Liver (tissue), 8 donors: ENCODE measurements at regions not wholly inside any gene's neighbourhood (a gene's known extent, or its start where the extent isn't known, plus 50 kb on each side); places are given as distances from the start of the nearest gene placed in this dataset.

Experiments used
- DNase-seq: peaks from one replicate; pipeline ENCODE4 v3.0.0-alpha.2; 2017; ENCODE audit warnings: low spot score
- H3K27ac ChIP-seq, 2 donors: one replicate each; pipeline ENCODE4 v1.7.0; 2013; ENCODE audit warnings: inconsistent platforms in 2 of 2, low read length in 2 of 2, control low read depth in 1 of 2, low read depth in 1 of 2, mild to moderate bottlenecking in 1 of 2
- H3K27me3 ChIP-seq, 4 donors: one replicate each; pipeline versions ENCODE4 v1.6.1 to v1.7.0; 2013; ENCODE audit warnings: low read length in 3 of 4, inconsistent platforms in 1 of 4, mild to moderate bottlenecking in 1 of 4, moderate library complexity in 1 of 4; ENCODE audit not compliant: control insufficient read depth in 4 of 4, insufficient read depth in 4 of 4
- H3K36me3 ChIP-seq, 4 donors: one replicate each; pipeline versions ENCODE4 v1.6.1 to v1.7.0; 2013; ENCODE audit warnings: low read length in 3 of 4, mild to moderate bottlenecking in 3 of 4, low read depth in 1 of 4, moderate library complexity in 1 of 4; ENCODE audit not compliant: control insufficient read depth in 4 of 4, insufficient read depth in 3 of 4
- H3K4me1 ChIP-seq, 4 donors: one replicate each; pipeline versions ENCODE4 v1.6.1 to v1.7.0; 2013; ENCODE audit warnings: low read length in 3 of 4, mild to moderate bottlenecking in 3 of 4, moderate library complexity in 1 of 4; ENCODE audit not compliant: control insufficient read depth in 4 of 4, insufficient read depth in 4 of 4
- H3K4me3 ChIP-seq, 3 donors: one replicate each; pipeline versions ENCODE4 v1.6.1 to v1.7.0; 2013; ENCODE audit warnings: low read length in 3 of 3, control low read depth in 1 of 3, low read depth in 1 of 3, mild to moderate bottlenecking in 1 of 3
- H3K9ac ChIP-seq, 2 donors: one replicate each; pipeline ENCODE4 v1.7.0; 2013; ENCODE audit warnings: low read length in 2 of 2, mild to moderate bottlenecking in 2 of 2, moderate library complexity in 2 of 2, control low read depth in 1 of 2, low read depth in 1 of 2
- H3K9me3 ChIP-seq, 4 donors: one replicate each; pipeline versions ENCODE4 v1.6.1 to v1.7.0; 2013; ENCODE audit warnings: low read length in 3 of 4; ENCODE audit not compliant: control insufficient read depth in 4 of 4
- EGR1 ChIP-seq, 2 donors: IDR thresholded peaks; 2 replicates each; pipeline ENCODE4 v1.6.1; 2016 to 2018; ENCODE audit warnings: antibody characterized with exemption in 2 of 2, low read depth in 2 of 2
- FOXA1 ChIP-seq: IDR thresholded peaks from 2 replicates; pipeline ENCODE4 v1.6.1; 2016; ENCODE audit warnings: antibody characterized with exemption
- FOXA2 ChIP-seq: IDR thresholded peaks from 2 replicates; pipeline ENCODE4 v1.6.1; 2016; ENCODE audit warnings: antibody characterized with exemption
- GABPA ChIP-seq, 2 donors: IDR thresholded peaks in 1 of 2; conservative IDR thresholded peaks in 1 of 2; 2 replicates each; pipeline ENCODE4 v1.6.1; 2016; ENCODE audit warnings: antibody characterized with exemption in 2 of 2, mild to moderate bottlenecking in 1 of 2, moderate library complexity in 1 of 2
- HNF4A ChIP-seq, 2 donors: conservative IDR thresholded peaks; 2 replicates each; pipeline ENCODE4 v1.6.1; 2016; ENCODE audit warnings: antibody characterized with exemption in 2 of 2, mild to moderate bottlenecking in 2 of 2
- HNF4G ChIP-seq: IDR thresholded peaks from 2 replicates; pipeline ENCODE4 v1.6.1; 2016; ENCODE audit warnings: antibody characterized with exemption
- JUND ChIP-seq, 2 donors: IDR thresholded peaks; 2 replicates each; pipeline ENCODE4 v1.6.1; 2016; ENCODE audit warnings: antibody characterized with exemption in 2 of 2
- NR2F2 ChIP-seq: IDR thresholded peaks from 2 replicates; pipeline ENCODE4 v1.6.1; 2016; ENCODE audit warnings: antibody characterized with exemption
- RAD21 ChIP-seq, 2 donors: IDR thresholded peaks; 2 replicates each; pipeline ENCODE4 v1.6.1; 2016; ENCODE audit warnings: antibody characterized with exemption in 2 of 2, mild to moderate bottlenecking in 2 of 2
- RXRA ChIP-seq, 2 donors: IDR thresholded peaks; 2 replicates each; pipeline ENCODE4 v1.6.1; 2017 to 2018; ENCODE audit warnings: antibody characterized with exemption in 2 of 2, mild to moderate bottlenecking in 1 of 2
- SP1 ChIP-seq: IDR thresholded peaks from 2 replicates; pipeline ENCODE4 v1.6.1; 2018; ENCODE audit warnings: antibody characterized with exemption, mild to moderate bottlenecking
- TAF1 ChIP-seq: conservative IDR thresholded peaks from 2 replicates; pipeline ENCODE4 v1.6.1; 2016; ENCODE audit warnings: antibody characterized with exemption, mild to moderate bottlenecking
- YY1 ChIP-seq: IDR thresholded peaks from 2 replicates; pipeline ENCODE4 v1.6.1; 2016; ENCODE audit warnings: antibody characterized with exemption, mild to moderate bottlenecking
- WGBS: extraction: QIAGEN DNeasy Blood & Tissue Kit; methylation state at CpG from one replicate; pipeline ENCODE4 v1.1.7; 2013; 5-methylcytosine and 5-hydroxymethylcytosine counted together
- TF ChIP-seq, protein P1 (sequence below): IDR thresholded peaks from 2 replicates; pipeline ENCODE4 v1.6.1; 2016; ENCODE audit warnings: antibody characterized with exemption
- TF ChIP-seq, protein P2 (sequence below): fragments of 150-350 bp; IDR thresholded peaks from 2 replicates; pipeline ENCODE4 v1.5.1; 2017; ENCODE audit warnings: improper control_type of control experiment, low read depth, low read length; ENCODE audit not compliant: missing input control
- TF ChIP-seq, protein P3 (sequence below): IDR thresholded peaks from 2 replicates; pipeline ENCODE4 v1.6.1; 2016; ENCODE audit warnings: antibody characterized with exemption
- TF ChIP-seq, protein P4 (sequence below): IDR thresholded peaks from 2 replicates; pipeline ENCODE4 v1.6.1; 2016; ENCODE audit warnings: antibody characterized with exemption
- TF ChIP-seq, protein P5 (sequence below): IDR thresholded peaks from 2 replicates; pipeline ENCODE4 v1.6.1; 2016; ENCODE audit warnings: antibody characterized with exemption, mild to moderate bottlenecking
- donor health status: healthy.
- donor health status: healthy.
- donor health status: healthy.
- donor health status: healthy.
- donor health status: healthy.

DNA sequence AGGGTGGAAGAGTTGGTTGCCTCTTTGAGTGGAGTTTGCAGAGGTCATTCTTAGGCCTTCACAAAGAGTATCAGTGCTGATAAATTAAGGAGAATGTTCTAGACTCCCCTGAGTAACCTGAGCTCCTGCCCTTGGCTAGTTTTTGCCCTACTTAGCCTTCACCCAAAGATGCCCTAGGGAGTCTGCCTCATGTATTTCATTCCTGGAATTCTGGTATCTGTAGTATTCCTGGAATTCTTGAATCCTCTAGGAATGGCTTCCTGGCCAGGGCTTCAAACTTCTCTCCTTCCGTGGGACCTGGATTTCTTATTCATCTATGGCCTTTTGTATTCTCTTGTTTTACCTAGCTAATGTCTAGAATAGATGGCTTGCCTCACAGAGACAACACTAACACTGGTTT lies 701.1 kb downstream of the NOVA1 start:
- H3K4me1 ChIP-seq: no peaks in the 10 kb centered on the region
- no peak overlapping the region for H3K4me3 ChIP-seq
- 67% methylated on average over 1 of the region's 1 CpG for WGBS
- no peak overlapping the region for H3K27ac ChIP-seq
- no peaks in the 10 kb centered on the region for H3K36me3 ChIP-seq
- H3K27me3 ChIP-seq: no peaks in the 10 kb centered on the region
- DNase-seq: no peak
- no peak overlapping the region for H3K9ac ChIP-seq
- no peak for TF ChIP-seq EGR1 (IDR thresholded peaks at IDR 0.05; ENCODE audit: low read depth in 2 of 2)
- TF ChIP-seq FOXA2: no peak
- no peak for TF ChIP-seq HNF4G
- no peak for TF ChIP-seq YY1
- TF ChIP-seq RXRA (IDR thresholded peaks at IDR 0.05): no peak
- no peak for TF ChIP-seq HNF4A (conservative IDR thresholded peaks at IDR 0.05)
- TF ChIP-seq, protein P1, sequence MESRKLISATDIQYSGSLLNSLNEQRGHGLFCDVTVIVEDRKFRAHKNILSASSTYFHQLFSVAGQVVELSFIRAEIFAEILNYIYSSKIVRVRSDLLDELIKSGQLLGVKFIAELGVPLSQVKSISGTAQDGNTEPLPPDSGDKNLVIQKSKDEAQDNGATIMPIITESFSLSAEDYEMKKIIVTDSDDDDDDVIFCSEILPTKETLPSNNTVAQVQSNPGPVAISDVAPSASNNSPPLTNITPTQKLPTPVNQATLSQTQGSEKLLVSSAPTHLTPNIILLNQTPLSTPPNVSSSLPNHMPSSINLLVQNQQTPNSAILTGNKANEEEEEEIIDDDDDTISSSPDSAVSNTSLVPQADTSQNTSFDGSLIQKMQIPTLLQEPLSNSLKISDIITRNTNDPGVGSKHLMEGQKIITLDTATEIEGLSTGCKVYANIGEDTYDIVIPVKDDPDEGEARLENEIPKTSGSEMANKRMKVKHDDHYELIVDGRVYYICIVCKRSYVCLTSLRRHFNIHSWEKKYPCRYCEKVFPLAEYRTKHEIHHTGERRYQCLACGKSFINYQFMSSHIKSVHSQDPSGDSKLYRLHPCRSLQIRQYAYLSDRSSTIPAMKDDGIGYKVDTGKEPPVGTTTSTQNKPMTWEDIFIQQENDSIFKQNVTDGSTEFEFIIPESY: no peak
- TF ChIP-seq GABPA (IDR thresholded peaks at IDR 0.05 in 1 of 2, conservative IDR thresholded peaks at IDR 0.05 in 1 of 2): no peak
- TF ChIP-seq, protein P2, sequence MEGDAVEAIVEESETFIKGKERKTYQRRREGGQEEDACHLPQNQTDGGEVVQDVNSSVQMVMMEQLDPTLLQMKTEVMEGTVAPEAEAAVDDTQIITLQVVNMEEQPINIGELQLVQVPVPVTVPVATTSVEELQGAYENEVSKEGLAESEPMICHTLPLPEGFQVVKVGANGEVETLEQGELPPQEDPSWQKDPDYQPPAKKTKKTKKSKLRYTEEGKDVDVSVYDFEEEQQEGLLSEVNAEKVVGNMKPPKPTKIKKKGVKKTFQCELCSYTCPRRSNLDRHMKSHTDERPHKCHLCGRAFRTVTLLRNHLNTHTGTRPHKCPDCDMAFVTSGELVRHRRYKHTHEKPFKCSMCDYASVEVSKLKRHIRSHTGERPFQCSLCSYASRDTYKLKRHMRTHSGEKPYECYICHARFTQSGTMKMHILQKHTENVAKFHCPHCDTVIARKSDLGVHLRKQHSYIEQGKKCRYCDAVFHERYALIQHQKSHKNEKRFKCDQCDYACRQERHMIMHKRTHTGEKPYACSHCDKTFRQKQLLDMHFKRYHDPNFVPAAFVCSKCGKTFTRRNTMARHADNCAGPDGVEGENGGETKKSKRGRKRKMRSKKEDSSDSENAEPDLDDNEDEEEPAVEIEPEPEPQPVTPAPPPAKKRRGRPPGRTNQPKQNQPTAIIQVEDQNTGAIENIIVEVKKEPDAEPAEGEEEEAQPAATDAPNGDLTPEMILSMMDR: no peak
- no peak for TF ChIP-seq TAF1
- TF ChIP-seq, protein P3, sequence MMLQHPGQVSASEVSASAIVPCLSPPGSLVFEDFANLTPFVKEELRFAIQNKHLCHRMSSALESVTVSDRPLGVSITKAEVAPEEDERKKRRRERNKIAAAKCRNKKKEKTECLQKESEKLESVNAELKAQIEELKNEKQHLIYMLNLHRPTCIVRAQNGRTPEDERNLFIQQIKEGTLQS: no peak
- TF ChIP-seq SP1: no peak
- TF ChIP-seq, protein P4, sequence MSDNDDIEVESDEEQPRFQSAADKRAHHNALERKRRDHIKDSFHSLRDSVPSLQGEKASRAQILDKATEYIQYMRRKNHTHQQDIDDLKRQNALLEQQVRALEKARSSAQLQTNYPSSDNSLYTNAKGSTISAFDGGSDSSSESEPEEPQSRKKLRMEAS: no peak
- TF ChIP-seq FOXA1: no peak
- TF ChIP-seq, protein P5, sequence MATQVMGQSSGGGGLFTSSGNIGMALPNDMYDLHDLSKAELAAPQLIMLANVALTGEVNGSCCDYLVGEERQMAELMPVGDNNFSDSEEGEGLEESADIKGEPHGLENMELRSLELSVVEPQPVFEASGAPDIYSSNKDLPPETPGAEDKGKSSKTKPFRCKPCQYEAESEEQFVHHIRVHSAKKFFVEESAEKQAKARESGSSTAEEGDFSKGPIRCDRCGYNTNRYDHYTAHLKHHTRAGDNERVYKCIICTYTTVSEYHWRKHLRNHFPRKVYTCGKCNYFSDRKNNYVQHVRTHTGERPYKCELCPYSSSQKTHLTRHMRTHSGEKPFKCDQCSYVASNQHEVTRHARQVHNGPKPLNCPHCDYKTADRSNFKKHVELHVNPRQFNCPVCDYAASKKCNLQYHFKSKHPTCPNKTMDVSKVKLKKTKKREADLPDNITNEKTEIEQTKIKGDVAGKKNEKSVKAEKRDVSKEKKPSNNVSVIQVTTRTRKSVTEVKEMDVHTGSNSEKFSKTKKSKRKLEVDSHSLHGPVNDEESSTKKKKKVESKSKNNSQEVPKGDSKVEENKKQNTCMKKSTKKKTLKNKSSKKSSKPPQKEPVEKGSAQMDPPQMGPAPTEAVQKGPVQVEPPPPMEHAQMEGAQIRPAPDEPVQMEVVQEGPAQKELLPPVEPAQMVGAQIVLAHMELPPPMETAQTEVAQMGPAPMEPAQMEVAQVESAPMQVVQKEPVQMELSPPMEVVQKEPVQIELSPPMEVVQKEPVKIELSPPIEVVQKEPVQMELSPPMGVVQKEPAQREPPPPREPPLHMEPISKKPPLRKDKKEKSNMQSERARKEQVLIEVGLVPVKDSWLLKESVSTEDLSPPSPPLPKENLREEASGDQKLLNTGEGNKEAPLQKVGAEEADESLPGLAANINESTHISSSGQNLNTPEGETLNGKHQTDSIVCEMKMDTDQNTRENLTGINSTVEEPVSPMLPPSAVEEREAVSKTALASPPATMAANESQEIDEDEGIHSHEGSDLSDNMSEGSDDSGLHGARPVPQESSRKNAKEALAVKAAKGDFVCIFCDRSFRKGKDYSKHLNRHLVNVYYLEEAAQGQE: no peak
- TF ChIP-seq RAD21 (IDR thresholded peaks at IDR 0.05): no peak
- no peaks in the 10 kb centered on the region for H3K9me3 ChIP-seq

DNA sequence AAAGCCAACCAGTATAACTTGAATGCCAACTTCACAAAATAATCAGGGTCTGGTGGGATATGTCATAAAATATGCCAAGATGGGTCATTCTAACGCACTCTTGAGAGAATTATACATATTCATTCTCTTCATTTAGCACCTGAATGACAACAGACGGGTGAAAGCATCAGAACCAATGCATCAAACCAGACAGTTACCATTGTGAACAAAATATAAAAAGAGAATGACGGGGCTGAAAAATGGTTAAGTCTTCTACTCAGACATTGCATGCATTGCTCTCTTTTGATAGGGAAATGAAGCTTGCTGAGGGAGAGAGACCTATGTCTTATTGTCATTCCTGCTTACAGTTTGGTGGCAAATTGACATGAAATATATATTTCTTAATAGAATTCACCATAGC lies 702.1 kb downstream of the NOVA1 start:
- H3K4me1 ChIP-seq: no peaks in the 10 kb centered on the region
- H3K27ac ChIP-seq: no peak overlapping the region
- no peaks in the 10 kb centered on the region for H3K27me3 ChIP-seq
- H3K36me3 ChIP-seq: no peaks in the 10 kb centered on the region
- H3K4me3 ChIP-seq: no peak overlapping the region
- no peak overlapping the region for H3K9ac ChIP-seq
- no peak for DNase-seq
- 73% methylated on average over 3 of the region's 3 CpGs for WGBS
- H3K9me3 ChIP-seq: no peaks in the 10 kb centered on the region
- TF ChIP-seq, protein P5: no peak
- TF ChIP-seq EGR1 (IDR thresholded peaks at IDR 0.05; ENCODE audit: low read depth in 2 of 2): no peak
- TF ChIP-seq, protein P3: no peak
- TF ChIP-seq JUND (IDR thresholded peaks at IDR 0.05): no peak
- no peak for TF ChIP-seq SP1
- no peak for TF ChIP-seq FOXA2
- TF ChIP-seq, protein P1: no peak
- no peak for TF ChIP-seq NR2F2
- no peak for TF ChIP-seq HNF4G
